Activated CD4-positive, alpha-beta T cell treated with anti-CD3 and anti-CD28 coated beads for 4 hours (primary cell): ENCODE measurements at regions not wholly inside any gene's neighbourhood (a gene's known extent, or its start where the extent isn't known, plus 50 kb on each side); places are given as distances from the start of the nearest gene placed in this dataset.

ENCODE experiments used
- DNase-seq, 2 donors: peaks; one replicate each; pipeline ENCODE4 v3.0.0-alpha.2; 2020

DNA sequence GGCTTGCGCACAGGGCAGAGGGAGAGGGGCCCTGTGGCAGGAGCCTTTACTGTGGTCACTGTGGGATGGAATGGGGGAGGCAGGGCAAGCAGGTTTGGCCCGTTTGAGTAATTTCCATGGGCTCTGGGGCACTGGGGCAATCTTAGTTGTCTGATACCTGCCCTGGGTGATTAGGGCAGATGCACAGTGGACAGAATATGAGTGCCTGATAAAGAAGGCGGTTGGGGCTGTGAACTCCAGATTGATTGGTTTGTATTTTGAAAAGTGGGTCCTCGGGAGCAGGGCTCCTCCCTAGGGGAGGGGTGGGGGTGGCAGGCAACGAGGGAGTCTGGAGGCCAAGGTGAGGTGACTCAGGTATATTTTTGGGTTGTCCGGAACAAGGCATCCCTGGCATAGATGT lies 247.5 kb downstream of the NSG2 start:
- no peak for DNase-seq

DNA sequence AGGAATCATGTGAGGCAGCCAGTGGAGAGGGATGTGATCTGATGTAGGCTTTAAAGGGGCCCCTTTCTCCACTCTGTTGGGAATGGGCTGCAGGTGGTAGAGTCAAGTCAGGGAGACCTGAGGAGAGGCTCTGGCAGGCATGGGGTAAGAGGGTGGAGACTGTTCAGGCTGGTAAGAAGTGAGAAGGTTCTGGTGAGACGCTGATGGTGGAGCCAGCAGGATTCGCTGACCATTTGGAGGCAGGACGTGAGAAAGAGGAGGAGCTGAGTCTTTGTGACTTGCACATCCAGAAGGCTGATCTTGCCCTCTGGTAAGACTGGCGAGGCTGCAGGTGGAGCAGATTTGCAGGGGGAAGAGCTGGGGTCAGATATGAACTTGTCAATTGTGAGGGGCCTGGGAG lies 248.0 kb downstream of the NSG2 start:
- no peak for DNase-seq

DNA sequence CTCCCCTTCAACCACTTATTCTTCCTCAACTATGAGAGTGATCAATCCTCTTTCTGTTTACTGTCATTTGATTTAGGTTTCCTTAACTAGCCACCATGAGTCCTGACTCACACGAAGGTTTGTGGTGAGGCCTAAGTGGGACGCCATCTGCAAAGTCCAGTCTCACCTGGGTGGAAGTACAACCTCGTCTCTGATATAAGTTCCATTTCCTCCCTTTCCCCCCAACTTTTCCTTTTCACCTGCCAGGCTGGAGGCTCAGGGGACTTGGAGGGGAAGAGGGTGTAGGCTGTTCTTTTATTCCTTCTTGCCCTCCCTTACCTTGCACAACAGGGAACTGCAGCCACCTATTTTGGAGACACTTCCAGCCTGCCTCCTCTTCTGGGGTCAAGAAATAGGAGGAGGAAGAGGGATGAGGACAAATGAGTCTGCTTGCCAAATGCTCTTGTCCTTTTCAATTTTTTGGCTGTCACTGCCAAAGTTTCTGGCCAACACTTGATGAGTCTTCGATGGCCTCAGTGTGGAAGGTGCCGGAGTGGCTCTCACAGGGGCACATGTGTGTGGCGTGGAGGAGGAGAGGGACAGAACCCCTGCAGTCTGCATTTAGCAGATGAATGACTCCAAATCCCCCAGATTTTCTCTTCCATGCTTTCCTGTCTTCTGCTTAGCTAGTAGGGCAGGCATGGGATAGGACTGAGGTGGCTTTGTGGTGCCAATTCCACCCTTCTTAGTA lies 249.6 kb downstream of the NSG2 start:
- no peak for DNase-seq

DNA sequence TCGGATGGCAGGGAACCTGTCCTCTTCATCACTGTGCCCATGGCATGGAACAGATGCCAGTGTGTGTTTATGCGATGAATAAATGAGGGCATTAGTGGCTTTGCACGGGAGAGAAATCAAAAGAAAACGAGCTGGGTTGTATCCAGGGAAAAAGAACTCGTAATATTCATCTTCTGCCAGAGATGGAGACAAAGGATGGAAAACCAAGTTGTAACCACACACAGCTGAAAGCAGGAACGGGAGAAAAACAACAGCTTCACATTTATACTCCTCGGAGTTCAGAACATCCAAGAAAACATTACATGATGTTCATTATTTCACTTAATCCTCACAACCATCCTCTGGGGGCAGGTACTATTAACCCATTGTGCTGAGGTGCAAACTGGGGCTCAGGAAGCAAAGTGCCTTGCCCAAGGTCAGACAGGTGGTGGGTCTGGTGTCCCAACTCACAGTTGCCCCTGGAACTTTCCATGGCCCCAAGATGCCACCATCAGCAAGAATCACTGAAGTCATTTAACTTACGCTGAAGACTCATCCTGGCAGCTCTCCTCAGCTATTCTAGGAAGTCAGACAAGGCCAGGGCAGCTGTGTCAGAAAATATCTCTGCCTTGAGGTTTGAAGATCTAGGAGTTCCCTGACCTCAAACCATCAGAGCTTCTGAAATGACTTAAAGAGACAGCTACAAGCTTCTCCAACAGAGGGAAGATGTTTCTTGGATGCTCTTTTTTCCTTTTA lies 250.4 kb downstream of the NSG2 start:
- no peak for DNase-seq

DNA sequence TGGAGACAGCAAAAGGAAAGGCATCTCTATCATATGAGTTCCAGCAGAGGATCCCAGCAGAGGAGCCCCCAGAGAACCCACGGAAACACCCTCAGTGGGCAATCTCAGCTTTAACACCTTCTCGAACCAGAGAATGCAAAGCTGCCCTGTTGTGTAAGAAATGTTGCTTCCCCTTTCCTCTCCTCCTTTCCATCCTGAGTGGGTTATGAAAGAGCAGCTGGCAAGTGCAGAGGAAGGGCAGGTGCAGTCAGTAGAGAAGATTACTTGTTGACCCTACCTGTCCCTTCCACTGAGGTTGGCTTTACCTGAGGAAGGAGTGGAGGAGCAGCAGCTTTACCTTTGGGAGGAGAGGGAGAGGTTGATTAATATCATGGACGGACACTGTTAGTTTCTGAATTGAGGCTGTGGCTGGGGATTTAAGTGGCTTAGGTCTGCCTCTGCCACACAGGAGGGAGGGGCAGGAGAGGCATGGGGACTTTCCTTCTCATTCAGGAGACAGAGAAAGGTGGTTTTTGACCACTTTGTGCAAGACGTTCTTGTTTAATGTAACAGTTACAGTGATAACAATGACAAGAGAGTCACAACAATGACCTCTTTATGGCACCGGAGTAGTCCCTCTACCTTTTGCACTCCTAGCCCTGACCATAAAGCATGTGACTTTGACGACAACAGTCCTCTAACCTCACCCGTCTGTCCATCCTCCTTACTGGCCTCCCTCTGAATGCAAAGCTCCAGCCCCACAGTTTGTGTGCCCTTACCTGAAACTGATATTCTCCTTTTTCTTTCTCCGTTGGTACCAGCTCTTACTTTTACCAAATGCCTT lies 254.8 kb downstream of the NSG2 start:
- no peak for DNase-seq

DNA sequence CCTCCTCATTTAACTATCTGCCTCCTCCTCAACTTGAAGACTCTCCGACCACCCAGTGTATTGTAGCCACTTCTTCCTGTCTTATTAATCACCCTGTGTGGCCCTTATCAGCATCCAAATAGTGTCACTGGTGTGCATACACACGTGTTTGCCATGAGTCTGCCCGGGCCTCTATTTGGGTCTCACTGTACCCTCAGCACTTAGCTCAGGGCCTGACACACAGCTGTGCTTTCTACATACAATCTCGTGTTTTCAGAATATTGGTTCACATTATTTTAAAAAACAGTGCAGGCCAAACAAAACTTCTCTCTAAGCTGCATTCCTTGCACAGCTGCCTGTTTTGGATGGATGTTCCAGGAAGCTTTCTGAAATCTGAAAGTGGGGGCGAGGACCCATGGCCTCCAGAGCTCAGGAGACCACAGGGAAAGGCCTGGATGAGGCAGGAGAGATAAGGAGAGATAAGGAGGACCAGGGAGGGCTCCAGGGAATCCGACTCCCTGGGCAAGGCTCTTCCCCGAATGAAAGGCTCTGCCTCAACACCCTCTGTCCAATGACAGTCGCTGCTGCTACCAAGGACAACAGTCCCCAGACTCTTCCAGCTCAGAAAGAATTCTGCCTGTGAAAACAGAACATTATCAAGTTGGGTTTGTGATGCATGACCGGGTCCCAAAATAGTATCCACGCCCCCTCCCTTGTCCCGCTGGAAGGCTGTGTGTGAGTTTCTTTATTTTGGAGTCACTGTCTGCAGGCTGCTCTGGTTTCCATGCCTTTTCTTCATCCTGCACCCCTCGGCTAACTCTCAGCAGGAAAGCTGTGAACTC lies 255.6 kb downstream of the NSG2 start:
- DNase-seq, result no peak

DNA sequence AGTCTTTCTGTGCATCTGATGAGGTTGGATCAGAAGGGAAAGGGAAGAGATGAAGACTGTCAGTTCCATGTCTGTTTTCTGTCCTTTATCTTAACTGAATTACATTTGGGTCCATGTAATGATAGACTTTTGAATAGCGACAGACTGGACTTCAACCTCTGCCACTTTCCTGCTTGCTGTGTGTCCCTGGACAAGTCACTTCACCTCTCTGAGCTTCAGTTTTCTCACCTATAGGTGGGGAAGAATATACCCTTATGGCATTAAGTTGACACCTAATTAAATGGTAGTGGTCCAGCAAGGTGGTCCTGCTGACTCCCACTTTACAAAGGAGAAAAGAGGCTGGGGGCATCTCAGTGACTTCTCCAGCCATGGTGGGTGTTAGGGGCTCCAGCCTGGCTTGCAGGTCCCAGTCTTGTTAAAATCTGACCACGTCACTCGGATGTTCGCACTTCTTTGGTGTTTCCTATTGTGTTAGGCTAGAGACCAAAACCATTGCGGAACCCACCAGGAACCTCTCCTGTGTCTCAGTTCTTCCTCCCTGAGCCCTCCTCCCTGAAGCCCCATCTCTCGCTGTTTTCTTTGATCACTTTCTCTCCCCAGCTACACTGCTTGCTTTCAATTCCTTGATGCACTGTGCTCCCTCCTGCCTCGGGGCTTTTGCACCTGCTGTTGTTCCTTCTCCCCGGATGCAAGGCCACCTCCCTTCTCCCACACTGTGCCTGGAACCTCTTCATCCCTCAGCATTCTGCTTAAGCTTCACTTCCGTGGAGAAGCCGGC lies 256.5 kb downstream of the NSG2 start:
- DNase-seq, result no peak

DNA sequence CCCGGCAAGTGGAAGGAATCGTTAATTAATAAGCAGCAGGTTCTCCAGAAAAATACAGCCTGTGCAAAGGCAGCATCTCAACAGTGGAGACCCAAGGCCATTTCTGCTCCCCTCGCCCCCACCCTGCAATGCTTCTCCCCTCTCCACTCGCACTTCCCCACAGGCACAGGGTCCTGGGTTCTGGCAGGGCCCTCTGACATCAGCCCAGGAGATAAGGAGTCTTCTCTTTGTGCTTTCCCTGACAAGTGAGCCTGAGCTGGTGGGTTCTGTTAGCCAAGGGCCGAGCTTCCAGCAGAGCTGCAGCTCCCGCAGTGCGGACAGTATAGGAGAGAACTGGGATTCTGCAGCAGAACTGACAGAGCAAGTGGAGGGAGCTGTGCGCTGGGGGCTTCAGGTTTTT lies 257.5 kb downstream of the NSG2 start:
- no peak for DNase-seq

DNA sequence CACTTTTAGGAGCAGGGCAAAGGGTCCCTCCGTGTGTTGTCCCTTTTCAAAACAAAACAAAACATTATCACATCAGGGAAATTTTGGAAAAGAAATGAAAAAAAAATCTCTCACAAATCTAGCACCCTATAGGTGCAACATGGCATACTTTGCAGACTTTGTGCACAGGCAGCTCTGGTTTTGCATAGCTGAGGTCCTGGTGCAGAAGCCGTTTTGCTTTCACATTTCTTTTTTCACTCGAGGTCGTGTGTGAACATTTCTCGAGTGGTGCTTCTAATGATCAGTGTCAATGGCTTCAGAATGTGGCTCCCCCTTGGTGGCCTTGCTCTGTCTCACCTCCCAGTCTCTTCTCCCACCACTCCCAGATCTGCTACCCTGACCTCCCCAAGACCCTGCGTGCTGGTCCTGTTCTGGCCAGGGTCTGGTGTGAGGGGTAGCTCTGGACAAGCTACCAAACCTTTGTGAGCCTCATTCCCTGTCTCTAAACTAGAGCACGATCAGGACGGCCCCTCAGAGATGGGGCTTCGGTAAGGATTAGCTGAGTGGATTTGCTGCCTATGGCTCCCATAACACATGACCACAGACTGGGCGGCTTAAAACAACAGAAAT lies 258.0 kb downstream of the NSG2 start:
- DNase-seq, result no peak

DNA sequence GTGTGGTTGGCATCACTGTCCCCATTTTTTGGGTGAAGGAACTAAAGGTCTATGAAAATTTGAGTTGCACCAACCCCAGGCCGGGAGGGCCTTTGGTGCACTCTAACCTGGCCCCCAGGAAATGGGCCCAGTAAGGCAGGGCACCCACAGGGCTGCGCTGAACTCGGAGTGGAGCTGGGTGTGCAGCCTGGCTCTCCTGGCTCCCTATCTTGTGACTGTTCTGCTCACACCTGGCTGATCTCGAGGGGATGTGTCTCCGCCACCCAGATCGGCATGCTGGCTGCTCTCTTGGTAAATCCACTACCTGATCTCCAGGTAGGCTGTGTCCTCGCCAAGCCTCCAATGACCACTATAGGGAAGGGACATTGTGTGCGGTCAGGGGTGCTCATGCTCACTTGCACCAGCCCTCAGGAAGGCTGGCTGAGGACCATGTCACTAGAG lies 259.8 kb downstream of the NSG2 start:
- DNase-seq, result no peak

DNA sequence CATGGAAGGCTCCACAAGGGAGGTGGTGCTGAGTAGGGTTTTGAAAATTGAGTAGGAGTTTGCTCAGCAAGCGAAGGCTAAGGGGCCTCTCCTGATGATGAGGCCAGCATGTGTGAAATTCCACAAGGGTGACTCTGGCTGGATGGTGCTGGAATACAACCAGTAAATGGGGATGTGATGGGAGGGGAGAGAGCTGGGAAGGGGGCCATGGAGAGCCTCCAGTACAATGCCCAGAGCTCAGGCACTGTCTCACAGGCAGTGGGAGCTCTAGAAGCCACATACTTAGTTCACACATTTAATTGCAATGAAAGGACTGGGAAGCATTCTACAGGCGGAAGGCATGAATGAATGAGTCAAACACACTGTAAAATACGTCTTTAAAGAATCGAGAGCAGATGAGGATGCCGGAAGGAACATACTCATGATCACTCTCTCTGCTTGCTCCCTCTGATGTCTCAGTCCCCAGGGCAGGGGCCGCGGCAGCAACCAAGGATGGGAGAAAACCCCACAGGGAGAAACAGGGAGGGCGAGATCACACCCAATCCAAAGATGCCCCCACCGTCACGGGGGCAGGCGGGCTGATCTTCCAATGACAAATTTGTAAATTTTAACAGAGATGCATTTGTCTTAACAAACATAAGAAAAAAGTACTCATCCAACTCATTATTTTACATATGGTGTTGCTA lies 261.0 kb downstream of the NSG2 start:
- no peak for DNase-seq

DNA sequence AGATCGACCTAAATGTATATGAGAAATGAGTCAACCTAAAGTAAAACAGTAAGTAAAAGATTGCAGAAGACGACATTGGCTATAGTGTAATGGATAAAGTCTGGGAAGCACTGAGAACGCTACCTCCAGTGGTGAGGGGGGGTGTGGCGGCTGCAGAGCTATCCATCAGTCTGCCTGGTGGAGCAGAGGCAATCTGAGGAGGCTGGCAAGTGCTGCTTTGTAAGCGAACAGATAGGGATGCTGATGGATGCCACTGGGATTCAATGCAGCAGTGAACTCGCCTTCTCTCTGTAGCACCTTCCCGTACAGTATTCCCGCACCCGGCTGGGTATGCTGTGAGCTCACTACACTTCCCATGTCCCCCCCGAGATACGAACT lies 261.5 kb downstream of the NSG2 start:
- no peak for DNase-seq

DNA sequence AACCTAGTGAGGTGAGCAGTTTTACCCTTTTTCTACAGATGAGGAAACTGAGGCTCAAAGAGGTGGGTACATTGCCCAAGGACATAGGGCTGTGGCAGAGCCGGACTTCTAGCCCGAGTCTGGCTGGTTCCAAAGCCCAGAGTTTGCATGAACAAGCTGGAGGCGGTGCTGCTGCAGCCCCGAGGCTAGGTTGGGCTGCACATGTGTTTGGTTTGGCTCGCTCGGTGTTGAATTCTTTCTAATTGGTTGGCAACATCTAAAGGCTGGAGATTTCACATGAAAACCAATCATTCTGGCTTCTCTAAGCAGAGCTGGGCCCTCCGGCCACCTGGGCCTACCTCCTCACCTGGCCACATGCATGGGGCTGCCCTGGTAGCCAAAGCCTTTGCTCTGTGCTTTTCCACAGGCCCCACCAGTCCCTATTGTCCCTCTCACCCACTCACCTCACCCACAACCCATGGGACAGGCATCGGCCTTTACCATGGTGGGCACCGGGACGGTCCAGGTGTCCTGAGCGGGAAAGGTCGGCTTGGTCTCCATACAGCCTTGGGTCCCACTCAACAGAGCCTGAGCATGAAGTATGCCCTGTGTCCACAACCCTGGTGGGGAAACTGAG lies 262.3 kb downstream of the NSG2 start:
- DNase-seq, result no peak

DNA sequence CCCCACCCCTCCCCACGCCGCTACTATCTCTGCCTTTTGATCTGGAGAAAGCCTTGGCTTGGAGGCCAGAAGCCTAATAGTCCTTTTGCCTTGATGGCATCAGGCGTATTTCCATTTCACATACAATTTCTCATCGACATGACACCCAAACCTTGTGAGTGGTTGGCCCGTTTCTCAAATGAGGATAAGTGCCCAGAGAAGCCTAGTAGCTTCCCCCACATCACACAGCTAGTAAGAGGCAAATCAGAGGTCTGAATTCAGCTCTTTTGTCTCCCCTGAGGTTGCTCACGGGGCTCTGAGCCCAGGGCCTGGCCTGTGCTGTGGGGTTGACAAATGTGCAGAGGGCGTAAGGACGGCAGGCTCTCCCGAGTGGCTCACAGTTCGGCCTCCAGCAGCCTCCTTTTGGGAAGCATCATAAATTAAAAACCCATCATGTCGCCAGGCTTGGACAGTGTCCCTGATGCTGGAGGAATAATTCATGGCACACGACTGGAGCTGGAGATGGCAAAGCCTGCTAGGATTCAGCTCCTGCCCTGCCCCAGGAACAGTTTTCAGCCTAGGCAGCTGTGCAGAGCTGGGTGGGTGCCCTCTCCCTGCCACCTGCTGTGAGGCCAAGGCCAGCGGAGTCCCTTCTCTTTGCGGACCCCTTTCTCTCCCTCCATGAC lies 263.8 kb downstream of the NSG2 start:
- no peak for DNase-seq

DNA sequence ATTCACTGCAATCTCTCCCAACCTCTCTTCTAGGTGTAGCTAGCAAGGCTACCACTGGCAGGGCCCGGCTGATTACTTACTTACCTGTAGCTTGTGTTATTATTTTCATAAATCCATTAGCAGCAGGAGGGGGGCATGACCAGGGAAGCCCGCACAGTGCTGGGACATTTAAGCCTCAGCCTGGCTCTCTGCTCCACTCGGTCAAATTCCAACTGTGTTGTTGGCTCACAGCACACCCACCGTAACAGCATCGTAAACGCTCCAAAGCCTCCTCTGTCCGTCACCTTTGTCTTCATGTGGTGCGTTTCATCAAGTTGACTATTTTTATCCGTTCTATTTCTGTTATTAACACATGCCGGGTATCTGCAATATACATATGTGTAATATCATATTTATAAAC lies 264.7 kb downstream of the NSG2 start:
- no peak for DNase-seq

DNA sequence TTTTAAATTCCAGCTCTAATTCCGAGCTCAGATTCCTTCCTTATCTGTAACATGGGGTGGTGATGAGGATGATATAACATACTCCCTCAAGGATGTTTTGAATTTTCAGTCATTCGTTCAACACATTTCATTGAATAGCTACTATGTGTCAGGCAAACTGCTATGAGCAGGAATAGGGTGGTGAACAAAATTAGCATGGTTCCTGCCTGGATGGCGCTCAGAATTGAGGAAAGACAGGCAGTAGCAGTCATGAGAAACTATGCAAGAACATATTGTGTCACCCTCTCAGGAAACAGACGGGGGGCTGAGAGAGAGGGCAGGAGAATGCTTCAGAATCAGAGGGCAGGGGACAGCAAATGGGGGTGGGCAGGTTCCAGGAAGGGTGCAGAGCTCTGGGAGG lies 265.2 kb downstream of the NSG2 start:
- no peak for DNase-seq

DNA sequence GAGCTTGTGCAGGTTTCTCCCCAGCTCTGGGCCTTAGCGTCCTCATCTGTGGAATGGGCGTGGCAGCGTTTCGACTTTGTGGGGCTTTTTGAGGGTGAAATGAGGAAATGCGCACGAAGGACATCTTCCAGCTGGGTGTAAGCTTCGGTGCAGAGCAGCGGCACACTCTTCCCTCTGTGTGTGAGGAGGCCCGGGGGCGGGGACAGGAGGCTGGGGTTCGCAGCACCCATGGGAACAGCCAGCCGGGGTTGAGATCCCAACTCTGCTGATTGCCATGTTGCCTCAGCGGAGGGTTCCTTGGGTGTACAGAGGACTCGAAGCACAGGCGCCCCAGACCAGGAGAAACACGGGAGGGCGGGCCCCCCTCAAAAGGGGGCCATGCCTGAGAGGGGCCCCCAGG lies 265.6 kb downstream of the NSG2 start:
- no peak for DNase-seq

DNA sequence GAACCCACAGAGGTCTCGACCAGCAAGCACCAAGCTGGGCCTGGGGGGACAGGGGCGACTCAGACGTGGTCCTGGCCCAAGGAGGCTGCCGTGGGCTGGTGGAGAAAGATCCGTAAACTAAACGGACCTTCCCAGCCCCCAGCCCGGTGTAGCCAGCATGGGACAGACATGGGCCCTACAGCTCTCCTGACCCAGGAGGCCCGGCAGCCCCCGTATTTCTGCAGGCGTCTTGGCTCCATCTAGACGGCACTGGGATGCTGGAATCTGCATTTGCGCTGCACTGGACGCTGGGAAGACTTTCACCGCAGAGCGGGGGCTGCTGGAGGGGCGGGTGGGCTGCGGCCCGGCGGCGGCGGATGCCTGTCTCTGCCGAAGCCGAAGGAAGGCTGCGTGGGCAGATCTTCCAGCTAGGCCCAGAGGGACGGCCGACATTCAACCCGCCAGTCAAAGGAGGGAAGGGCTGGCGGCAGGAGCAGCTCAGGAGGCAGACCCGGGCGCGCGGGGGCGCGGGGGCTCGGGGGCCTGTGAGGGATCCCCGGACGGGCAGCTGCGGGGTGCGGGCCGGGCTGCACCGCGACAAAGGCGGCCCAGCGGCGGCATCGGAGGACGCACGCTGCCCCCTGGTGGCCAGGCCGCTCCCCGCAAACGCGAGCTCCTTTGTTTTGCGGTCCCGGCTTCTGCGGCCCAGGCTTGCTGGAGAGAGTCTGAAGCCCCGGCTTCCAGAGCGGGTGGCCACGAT lies 266.2 kb downstream of the NSG2 start:
- DNase-seq, result peak; percentile 30 to 42

DNA sequence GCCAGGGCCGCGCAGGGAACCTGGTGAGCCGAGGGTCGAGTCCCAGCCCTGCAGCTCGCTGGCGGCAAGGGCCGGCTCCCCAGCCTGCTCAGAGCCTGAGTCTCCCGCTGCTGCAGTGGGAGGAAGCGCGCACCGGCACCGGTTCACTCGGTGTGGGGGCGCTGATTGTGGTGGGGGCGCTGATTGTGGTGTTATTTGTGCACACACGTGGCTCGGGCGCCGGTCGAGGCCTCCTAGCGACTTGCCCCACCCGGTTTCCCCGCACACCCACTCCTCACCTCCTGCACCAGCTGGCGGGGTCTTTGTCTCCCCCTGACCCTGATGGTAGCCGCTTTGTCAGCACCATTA lies 266.7 kb downstream of the NSG2 start:
- DNase-seq, result no peak
